HG03439 (cell line): ENCODE measurements at regions not wholly inside any gene's neighbourhood (a gene's known extent, or its start where the extent isn't known, plus 50 kb on each side); places are given as distances from the start of the nearest gene placed in this dataset.

Source experiments
- ATAC-seq: cut with Tn5 transposase; IDR thresholded peaks from one replicate; pipeline ENCODE4 v1.9.1; 2021; ENCODE audit warnings: mild to moderate bottlenecking, moderate library complexity; ENCODE audit not compliant: unreplicated experiment

GRCh38 chr6:100944644-100945043, 63.5 kb upstream of the ASCC3 start:
- ATAC-seq = no peak

DNA sequence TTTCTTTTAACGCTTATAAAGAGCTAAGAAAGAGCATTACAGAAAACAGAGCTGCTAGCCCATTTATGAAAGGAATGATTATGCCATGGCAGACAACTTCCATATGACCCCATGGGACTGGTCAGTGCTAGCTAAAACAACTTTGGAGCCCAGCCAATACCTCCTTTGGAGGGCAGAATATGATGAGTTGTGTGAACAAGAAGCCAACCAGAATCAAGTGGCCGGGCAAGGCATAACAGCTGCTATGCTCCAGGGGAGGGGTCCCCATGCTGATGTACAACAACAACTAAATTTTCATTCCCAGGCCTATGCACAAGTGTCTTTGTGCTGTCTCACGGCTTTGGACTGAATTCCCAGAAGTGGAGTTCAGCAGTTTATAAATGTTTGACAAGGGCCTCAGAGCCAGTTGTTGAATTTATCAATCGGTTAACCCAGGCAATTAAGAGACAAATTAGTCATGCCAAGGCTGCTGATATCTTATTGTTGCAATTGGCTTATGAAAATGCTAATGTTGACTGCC, 65.0 kb upstream of the ASCC3 start:
- no peak for ATAC-seq

GRCh38 chr6:100946711-100947110, 65.6 kb upstream of the ASCC3 start:
- no peak for ATAC-seq

DNA sequence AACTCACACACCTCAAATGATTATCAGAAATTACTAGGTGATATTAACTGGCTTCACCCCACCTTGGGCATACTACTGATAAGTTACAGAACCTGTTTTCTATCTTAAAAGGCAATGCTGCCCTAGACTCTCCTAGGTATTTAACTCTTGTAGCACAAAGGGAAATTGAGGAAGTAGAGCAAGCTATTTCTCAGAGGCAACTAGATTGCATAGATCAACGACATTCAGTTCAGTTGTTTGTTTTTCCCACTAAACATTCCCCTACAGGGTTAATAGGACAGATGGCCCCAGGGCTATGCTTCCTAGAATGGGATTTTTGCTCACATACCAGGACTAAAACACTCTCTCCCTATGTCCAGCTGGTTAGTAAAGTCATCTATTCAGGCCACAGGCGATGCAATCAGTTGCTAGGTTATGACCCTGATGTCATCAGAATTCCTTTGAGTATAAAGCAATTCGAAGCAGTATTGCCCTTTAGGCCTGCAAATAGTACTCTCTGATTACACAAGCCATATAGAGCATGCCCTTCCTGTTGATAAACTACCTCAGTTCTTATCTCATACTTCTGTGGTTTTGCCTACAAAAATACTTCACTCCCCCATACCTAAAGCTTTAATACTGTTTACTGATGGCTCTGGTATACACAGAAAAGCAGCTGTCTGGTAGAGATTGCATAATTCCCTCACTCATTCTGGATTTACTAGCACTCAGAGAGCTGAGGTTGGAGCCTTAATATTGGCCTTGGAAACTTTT, 67.4 kb upstream of the ASCC3 start:
- ATAC-seq = no peak

DNA sequence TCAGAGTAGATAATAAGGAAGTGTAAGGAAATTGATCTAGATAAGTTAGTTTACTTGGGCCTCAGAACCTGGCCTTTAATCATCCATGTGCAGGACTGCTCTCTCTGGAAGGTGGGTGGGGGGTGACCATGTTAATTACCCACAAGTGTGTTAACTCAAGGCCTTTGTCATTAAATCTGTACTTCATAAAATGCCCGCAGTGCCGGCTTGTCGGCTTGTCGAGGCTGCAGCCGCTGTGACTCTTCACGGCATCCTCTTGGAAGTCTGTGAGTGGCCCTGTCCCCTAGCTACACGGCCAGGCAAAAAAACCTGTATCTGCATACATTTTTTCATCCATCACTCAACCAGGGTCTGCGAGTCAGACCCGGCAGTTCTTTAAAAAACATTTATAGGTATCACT, 70.9 kb upstream of the ASCC3 start:
- no peak for ATAC-seq

- no peak for ATAC-seq
Measured at GRCh38 chr6:100959280-100959679, 78.2 kb upstream of the ASCC3 start.

- ATAC-seq = no peak
Measured at GRCh38 chr6:100962466-100962865, 81.3 kb upstream of the ASCC3 start.

DNA sequence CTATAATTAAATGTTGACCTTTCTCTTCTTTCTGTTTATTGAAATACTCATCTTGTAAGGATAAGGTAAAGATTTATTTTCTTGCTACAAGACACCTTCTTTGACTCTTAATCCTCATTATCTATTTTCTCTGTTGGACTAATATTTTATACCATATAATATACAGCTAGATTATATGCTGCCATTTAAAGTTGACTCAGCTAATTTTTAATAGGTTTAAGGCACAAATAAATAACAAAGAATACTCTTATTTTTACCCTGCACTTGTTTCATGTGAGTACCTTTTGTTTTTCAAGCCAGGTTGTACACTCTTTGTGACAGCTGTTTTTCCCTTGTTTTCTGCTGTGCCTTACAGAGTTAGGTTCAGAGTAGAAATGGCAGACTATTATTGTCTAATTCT, 83.9 kb upstream of the ASCC3 start:
- ATAC-seq = no peak

GRCh38 chr6:100968949-100969348, 87.8 kb upstream of the ASCC3 start:
- ATAC-seq = no peak

GRCh38 chr6:100979267-100979666, 98.1 kb upstream of the ASCC3 start:
- ATAC-seq = no peak

DNA sequence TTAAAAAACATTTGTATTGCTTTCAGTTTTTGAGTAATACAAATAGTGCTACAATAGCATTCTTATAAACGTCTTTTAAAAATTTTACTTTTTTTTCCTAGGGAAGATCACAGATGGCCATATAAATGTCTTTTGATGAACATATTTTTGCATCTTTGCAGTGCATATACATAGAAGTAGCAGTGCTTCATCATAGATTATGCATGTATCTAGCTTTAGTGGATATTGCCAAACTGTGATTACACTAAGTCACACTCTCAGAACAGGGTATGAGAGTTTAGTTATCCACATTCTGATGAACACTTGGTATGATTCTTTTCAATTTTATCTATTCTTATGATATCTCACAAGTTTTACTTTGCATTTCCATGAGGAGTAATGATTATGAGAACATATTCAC, 99.8 kb upstream of the ASCC3 start:
- ATAC-seq = no peak

- ATAC-seq = no peak
Measured at GRCh38 chr6:100986921-100987320, 105.8 kb upstream of the ASCC3 start.

DNA sequence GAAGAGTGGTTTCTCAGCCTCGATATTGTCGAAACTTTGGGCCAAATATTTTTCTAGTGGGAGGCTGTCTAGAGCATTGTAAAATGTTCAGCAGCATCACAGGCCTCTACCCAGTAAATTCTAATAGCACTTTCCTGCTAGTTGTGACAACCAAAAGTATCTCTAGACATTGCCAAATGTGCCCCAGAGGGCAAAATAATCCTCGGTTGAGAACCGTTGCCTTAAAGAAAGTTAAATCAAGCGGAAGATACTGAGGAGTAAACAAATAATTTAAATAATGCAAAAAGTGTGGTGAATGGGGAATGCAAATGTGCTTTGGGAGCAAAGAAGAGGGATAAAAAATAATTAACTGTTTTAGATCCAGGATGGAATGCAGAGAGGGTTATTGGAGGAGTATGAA, 106.4 kb upstream of the ASCC3 start:
- no peak for ATAC-seq

- no peak for ATAC-seq
Measured at GRCh38 chr6:100988391-100988984, 107.4 kb upstream of the ASCC3 start.

DNA sequence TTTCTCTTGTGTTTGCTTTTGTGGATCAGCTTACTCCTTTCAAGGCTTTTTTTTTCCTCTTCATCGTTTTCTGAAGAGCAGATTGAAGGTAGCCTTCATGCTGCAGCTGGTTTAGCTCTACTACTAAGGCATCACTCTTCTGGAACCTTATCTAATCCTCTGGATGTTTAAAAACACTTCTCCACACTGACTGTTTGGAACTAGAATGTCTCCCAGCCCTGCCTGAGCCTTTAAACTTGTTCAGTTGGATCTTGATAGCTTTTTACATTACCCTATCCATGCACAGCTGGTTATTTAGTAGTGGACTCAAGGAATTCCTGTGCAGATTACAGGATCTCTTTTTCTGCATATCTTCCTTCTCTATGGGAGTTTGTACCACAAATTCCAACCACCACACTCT, 108.9 kb upstream of the ASCC3 start:
- ATAC-seq = no peak

DNA sequence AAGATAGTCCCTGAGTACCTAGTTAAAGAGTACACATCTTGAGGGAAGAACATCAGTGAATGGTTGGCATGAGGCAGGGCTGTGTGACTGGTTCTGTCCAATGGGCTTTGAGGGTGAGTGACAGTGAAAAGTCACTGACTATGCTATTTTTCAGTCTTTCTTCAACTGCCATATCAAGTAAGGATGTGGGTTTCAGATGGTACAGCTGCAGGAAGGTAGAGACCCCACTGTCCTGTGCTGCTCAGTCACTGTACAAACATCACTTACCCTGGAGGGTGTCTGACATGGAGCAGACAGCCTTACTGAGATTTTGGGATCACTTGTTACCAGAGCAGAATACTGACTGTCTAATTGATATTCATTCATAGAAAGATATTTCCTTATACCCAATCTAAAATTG, 115.3 kb upstream of the ASCC3 start:
- no peak for ATAC-seq

DNA sequence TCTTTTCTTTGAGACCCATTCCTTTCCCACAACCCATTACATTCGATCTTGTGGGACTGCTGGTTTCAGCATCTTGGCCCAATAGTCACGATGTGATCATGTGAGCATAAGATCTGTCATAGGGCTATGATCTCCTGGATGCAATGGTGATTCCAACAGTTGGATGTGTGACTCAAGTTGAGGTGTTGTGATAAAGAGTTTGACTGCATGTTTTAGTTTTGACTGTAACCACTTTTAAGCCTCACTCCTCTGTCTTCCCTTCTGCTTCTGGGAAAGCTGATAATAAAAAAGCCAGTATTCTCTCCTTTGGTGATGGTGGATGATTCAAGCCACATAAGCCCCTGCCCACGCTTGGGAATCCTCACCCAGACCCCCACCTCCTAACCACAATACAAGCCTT, 117.0 kb upstream of the ASCC3 start:
- no peak for ATAC-seq

GRCh38 chr6:100999034-100999597, 118.0 kb upstream of the ASCC3 start:
- no peak for ATAC-seq

DNA sequence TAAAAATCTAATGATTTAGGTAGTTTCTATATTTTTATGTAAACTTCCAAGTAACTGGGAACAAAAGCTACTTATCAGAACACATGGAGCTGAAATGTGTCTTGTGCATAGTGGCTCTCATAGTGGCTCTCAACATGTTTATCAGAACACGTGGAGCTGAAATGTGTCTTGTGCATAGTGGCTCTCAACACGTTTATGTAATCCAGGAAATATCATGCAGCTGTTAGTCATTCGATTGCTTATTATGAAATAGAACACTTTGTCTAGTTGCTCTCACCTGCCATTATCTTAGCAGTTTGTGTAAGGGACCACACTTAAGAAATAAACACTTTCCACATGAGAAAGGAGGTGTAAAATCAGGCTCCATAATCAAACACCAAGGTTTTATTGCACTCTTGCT, 119.2 kb upstream of the ASCC3 start:
- ATAC-seq = no peak

DNA sequence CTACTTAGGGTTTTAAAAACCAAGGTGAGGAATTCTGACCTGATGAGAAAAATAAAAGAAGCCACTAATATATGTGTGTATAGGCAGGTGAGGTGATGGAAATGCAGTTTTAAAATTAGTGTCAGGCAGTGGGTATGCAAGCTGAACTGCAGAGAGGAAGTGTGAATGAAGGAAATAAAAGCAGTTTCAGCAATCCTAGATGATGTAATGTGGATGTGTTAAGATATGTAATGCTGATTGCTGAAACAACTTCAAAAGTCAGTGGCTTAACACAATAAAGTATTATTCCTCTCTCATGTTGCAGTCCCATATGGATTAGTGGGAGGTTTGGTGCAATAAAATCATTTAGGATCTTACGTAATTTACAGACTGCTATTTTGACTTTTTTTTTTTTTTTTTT, 119.9 kb upstream of the ASCC3 start:
- no peak for ATAC-seq

DNA sequence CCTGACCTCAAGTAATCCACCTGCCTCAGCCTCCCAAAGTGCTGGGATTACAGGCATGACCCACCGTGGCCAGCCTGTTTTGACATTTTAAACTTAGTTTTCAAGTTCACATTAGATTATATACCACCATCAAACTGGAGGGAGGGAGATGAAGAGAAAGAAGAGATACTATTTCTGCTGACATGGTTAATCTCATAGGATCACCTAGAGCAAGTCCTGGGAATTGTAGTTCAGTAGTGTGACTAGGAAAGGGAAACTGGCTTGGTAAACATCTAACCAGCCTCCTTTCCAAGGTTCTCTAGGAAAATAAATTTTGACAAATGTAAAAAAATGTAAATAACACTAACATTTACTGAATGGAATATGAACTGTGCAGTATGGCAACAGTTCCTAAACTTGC, 120.5 kb upstream of the ASCC3 start:
- ATAC-seq = no peak

GRCh38 chr6:101003075-101003474, 121.9 kb upstream of the ASCC3 start:
- ATAC-seq = no peak
